ENCODE measurements at regions not wholly inside any gene's neighbourhood (a gene's known extent, or its start where the extent isn't known, plus 50 kb on each side); places are given as distances from the start of the nearest gene placed in this dataset.
"Not testable (repeated sequence)": the region's sequence is repeated elsewhere in the genome, so short reads cannot be mapped to it uniquely, and the experiment has no call there.

DNA sequence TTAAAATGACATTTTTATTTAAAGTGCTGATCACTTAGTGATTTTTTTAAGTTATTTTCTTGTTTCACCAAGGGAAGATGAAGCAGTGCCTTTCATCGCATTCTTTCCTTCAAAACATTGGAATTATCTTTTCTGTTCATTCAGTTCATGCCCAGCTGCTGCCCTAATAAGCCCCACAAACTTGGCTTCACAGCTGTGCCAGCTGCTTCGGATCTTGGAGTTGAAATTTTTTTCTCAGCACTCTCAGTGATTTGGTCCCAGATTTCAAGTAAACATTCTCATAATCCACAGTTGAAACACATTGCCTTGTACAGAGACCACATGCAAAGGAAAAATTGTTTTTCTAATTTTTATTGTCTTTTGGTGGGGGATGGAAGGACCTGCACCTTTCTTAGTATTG is 353.3 kb upstream of the LRP1B start:
- DNase-seq (ENCODE audit: low spot score): no peak

DNA sequence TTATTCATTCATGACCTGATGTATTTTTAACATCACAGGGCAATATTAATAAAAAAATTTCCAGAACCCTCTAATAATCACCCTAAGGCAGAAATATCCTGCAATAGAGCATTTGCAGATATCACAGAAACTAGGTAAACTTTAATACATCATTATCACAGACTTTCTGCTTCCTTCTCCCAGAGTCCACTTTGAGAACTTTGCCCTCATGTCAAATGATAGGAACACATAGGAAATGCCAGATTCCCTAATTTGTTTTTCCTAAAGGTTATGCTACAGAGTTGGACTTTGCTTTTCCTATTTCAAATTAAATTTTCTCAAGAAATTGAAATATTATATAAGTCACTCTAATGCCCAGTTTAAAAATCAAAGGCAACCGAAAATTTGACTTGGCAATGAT is 352.8 kb upstream of the LRP1B start:
- DNase-seq (ENCODE audit: low spot score): no peak

DNA sequence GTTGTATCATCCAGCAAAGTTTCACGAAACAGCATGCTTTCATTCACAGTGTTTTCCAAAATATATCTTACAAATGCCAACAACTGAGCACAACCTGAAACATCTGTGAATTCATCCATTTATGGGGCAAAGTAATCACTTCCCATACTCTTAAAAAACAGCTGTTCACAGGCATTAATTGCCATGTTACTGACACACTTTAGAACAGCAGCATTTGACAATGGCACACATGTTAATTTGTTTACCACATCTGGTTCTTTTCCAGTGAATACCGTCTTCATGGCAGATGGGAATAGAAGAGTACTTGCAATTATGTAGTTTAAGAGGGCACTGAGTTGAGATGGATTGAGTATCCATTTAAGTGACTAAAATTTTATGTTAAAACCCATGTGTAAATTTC is 347.4 kb upstream of the LRP1B start:
- no peak for DNase-seq (ENCODE audit: low spot score)

DNA sequence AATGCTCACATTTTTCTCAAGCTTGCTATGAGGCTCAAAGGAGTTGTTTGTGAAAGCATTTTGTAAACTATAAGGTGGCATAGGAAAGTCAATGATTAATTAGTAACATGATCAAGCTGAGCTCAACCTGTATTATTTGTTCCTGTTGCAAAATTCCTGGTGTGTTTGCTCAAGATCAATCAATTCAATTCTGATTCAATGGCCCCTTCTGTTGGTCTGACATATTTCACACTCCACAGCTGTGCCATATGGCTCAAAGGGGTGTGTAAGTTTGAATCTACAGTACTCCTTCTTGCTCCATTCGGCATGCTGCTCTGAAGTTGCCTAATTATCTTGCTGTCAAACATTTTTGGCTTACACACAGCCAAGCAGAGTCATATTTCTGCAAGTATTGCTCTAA is 341.6 kb upstream of the LRP1B start:
- DNase-seq (ENCODE audit: low spot score): no peak

DNA sequence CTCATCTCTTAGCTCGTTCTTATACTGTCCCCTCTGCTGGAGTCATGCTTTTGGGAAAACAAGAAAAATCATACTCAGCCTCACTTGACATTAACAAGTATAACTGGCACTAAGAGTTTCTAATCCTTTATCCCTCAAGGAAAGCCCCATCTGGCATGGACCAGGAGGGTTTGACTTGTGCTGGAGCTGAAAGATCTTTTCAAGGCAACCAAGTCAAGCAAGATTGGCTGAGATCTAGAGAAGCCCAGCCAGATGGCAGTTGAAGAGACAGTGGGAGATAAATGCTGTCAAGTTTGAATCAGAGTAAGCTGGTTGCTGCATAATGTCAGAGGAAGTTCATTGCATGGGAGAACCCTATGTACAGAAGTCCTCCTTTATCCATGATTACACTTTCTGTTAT is 336.5 kb upstream of the LRP1B start:
- DNase-seq (ENCODE audit: low spot score): no peak

DNA sequence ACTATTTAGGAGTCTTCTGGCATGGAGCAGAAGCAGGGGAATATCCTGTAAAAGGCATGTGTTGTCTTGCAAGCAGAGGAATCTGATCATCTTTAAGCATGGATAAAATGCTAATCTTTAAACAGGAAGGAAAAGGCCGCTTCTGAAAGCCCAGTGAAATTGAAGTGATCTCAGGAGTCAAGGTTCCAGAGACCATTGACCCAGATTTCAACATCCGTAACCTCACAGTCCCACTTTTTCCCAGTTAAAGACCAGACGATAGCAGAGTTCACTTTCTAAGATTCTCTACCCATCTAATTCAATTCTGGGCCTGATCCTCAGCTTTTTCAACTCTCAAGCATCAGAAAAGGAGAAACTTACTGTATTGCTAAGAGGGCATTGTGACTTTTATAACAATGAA is 332.2 kb upstream of the LRP1B start:
- DNase-seq (ENCODE audit: low spot score): no peak

DNA sequence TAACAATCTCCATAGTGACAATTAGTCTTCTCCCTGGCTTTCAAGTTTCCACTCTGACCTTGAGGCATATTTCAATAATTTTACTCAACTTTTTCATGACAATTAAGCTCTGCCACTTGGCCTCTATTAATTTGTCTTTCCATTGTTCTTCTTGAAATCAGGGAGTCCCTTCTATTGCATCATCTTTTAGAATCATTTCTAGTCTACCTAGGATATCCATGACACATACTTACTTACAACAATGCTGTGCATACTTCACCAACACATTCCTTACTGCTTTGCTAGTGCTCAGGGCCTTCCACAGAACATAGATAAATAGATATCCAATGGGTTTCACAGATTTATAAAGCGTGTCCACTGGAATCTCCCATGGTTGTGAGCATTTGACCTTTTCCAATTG is 331.5 kb upstream of the LRP1B start:
- no peak for DNase-seq (ENCODE audit: low spot score)

DNA sequence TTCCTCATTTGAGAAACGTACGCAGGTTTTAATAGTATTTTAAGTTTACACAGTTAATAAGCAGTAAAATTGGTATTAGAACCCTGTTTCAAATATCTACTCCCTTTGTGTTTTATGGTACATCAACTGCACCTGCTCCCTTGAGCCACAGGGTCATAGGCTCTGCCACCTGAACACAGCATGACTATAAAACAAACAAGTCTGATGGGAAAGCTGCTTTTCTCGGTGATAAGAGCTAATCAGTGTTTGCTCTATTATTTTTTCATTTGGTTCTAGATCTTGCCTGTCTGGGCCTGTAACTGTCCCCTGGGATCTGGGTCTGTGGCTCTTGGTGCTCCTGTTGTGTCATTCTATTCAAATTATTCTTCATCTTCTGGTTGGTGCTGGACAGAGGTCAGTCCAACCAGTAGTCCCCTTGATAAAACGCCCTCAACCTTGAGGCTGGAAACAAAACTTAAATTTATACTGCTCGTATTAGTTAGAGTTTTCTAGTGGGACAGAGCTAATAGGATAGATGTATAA is 314.8 kb upstream of the LRP1B start:
- no peak for DNase-seq (ENCODE audit: low spot score)

DNA sequence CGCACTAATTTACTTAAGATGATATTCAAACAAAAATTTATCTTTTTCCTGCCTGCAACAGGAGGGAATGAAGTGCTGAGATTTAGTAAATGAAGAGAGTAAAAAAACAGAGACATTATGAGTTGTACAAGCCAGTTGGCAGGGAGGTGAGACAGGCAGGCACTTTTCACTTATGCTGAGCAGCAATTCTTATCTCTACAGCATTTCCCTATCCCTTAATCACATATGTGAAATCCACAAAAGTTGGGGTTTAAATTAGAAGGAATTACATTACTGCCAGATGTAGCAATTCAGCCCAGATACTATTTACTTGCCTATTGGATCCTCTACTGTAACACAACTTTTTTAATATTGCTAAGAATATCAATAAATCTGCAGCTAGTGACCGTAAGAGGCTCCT is 314.2 kb upstream of the LRP1B start:
- no peak for DNase-seq (ENCODE audit: low spot score)

DNA sequence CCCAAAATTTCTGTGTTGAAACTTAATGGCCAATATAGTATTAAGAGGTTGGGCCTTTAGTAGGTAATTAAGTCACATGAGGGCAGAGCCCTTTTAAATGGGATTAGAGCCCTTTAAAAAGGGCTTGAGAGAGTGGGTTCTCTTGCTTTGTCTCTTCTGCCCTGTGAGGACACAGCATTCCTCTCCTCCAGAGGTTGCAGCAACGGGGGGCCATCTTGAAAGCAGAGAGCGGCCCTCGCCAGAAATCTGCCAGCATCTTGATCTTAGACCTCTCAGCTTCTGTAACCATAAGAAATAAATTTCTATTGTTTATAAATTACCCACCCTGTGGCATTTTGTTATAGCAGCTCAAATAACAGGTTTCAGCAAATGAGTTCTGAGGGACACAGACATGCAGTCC is 305.0 kb upstream of the LRP1B start:
- DNase-seq (ENCODE audit: low spot score): no peak

DNA sequence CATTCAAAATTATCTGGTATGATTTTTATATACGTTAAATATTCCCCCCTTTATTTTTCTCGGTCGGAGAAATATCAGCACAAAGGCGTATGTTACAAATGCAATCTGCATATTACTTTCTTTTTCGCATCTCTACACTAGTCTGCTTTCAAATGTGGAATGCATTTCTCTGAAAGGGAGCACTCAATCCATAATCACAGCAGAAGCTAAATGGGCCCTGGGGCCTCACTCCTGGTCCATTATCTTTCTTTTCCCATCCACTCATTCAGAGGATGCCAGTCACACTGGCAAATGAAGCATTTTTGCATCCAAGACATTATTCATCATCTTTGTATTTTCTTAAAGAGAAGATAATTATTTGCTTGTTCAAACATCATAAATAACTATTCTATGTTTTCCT is 295.2 kb upstream of the LRP1B start:
- no peak for DNase-seq (ENCODE audit: low spot score)

DNA sequence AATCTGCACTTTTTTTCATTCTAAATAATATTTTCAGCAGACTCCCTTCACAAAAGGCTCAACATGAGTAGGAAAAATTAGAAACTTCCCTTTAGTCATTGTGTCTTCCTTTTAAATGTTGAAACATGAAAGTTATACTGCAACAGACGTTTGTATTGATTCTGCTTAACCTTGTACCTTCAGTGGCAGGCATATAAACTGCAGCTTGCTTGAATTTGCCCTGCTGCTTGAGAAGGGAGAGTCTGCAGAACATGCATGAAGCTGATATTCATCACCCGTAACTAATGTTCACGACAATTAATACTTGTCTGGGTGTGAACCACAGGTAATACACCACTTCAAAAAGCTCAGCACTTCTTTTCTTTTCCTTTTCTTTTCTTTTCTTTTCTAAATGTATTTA is 294.7 kb upstream of the LRP1B start:
- DNase-seq (ENCODE audit: low spot score): no peak

DNA sequence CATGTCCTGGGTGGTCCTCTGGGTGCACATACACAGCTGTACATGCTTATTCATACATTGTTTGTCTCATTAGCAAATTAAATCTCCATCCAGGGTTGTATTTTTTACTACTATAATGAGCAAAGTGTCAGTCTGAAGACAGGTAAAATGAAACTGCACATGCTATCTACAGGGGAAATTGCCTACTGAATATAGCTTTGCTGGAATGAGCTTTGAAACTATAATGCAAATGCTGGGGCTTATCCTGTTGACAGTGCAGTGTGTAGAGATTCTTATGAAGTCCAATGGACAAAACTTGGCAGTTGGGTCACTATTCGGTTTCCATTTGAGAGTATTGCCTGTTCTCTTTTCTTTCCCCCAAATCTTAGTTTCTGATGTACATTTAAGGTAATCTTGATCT is 292.8 kb upstream of the LRP1B start:
- DNase-seq (ENCODE audit: low spot score): no peak

DNA sequence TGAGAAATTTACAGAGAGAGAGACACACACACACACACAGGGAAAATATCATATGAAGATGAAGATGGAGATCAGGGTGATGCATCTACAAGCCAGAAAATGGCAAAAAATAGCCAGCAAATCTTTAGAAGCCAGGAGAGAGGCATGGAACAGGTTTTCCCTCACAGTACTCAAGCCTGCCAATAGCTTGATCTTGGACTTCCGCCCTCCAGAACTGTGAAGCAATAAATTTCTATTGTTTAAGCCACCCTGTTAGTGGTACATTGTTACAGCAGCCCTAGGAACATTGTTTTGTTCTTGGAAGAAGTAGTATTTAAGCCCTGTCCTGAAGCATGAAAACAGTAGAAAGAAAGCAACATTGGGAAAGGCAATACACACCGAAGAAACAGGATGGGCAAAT is 292.0 kb upstream of the LRP1B start:
- DNase-seq (ENCODE audit: low spot score): peak; percentile 29

DNA sequence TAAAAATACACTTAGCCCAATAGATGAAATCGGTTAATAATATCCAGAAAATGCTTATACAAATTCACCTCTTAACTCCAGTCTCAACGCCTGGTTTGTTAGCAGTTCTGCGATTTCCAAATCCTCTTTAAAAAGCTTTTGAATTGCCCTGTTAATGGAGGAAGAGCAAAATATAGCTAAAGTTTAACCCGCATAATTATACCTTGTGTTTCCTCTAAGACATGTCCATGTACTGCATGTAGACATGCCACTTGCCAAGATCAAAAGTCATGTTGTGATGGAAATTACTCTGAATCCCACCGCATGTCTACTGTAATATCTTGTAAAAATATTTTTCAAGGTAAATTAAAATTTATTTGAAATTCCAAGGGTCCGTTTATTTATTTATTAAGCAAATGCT is 291.2 kb upstream of the LRP1B start:
- DNase-seq (ENCODE audit: low spot score): no peak

DNA sequence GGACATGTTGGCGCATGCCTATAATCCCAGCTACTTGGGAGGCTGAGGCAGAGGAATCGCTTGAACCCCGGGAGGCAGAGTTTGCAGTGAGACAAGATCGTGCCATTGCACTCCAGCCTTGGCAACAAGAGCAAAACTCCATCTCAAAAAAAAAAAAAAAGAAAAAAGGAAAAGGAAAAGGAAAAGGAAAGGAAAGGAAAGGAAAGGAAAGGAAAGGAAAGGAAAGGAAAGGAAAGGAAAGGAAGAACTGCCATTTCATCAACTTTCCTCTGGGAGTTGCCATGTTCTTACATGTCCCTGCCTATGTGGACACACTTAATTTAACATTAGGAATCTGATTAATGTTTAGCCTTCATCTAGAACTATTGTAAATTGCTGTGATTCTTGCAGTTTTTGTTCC is 287.9 kb upstream of the LRP1B start:
- not testable (repeated sequence) for DNase-seq (ENCODE audit: low spot score)

DNA sequence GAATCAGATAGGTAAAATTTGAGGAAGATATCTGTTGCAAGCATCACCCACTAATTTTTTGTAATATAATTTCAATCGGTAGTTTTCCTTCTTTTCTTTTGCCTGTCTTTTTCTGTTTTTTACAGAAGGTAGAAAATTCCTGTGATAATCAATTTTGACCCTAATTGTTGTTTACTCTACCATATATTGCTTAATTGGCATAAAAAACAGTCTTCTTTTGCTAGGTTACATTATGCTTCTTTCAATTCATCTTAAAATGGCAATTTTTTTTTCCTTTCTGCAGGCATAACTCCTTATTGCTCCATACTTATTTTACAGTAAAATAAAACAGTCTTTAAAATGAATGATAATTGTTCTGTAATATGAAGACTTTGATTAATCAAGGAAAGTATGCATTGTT is 286.2 kb upstream of the LRP1B start:
- no peak for DNase-seq (ENCODE audit: low spot score)

DNA sequence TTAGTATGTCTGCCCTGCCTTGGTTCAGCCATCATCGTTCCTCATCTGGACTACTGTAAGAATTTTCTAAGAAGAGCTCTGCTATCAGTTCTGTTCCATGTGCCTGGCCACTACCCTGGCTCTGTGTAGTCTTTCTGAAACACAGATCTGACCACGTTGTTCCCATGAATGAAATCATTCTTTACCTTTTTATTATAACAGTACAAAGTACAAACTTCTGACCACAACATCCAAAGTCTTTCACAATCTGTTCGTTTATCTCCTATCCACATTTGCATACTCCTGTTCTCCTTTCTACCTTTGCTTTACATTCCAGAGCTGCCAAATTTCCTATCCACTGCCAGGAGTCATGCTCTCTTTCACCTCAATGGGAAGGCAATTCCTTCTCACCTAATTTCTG is 284.6 kb upstream of the LRP1B start:
- no peak for DNase-seq (ENCODE audit: low spot score)

DNA sequence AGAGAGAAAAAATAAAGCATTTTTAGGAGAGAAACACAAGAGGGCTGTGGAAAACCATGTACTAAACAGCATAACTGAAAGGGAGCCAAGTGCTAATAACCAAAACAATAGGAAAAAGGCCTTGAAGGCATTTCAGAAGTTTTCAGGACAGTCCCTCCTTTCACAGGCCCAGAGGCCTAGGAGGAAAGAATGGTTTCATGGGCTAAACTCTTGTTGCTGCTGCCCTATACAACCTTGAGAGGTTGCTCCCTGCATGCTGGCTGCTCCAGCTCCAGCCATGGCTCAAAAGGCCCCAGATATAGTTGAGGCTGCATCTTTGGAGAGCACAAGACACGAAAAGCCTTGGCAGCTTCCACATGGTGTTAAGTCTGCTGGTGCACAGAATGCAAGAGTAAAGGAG is 267.4 kb upstream of the LRP1B start:
- DNase-seq (ENCODE audit: low spot score): no peak

DNA sequence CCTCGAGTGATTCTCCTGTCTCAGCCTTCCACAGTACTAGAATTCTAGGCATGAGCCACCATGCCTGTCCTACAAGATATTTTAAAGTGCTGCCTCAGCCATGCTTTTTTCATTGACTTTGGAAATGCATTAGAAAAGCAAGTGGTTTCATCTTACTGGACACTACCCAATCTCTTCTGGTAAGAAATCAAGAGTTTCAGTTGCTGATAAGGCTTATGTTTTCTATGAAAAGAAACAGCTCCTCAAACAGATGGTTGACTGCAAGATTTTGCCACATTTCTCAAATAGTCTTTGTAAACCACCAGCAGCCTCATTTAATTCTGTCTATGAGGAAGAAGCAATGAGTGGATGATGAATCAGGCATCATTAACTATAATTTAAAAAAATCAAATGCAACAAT is 264.5 kb upstream of the LRP1B start:
- no peak for DNase-seq (ENCODE audit: low spot score)

DNA sequence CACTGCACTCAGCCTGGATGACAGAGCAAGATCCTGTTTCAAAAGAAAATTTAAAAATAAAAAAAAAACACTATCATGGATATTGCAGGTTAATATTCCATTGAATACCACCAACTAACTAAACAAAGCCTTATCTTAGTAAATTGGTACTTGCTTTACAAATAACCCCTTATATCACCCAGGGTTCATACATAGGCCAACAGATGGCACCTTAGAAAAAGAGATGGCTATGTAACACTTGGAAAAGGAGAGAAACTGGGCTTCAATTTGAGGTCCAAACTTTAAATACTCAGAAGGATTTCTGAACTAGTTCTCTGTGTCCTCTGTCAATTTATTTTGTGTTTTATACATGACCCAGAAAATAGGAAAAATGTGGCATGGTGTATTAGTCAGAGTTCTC is 249.6 kb upstream of the LRP1B start:
- no peak for DNase-seq (ENCODE audit: low spot score)

DNA sequence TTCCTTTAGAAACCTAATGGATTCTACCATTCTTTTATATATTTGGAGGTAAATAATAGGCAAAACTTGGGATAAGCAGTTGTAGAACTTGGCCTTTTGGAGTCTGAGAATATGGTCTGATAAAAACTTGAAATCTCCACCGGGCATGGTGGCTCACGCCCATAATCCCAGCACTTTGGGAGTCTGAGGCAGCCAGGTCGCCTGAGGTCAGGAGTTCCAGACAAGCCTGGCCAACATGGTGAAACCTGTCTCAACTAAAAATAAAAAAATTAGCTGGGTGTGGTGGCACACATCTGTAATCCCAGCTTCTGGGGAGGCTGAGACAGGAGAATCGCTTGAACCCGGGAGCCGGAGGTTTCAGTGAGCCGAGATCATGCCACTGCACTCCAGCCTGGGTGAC is 231.3 kb upstream of the LRP1B start:
- not testable (repeated sequence) for DNase-seq (ENCODE audit: low spot score)

DNA sequence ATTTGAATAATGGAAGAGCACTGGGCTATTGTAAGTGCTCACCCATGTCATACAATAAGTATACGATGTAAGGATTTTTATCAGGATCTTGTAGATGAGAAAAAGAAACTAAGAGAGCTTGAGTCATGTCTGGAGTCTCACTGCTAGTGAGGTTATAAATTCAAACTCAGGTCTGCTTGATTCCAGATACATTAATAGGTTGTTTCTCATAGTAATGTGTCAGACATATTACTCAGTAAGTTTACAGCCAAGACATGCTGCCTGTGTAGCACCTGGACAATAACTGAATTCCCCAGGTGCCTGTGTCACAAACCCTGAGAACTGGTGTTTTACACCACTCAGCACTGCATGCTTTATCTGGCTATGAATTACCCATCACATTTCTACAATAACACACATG is 216.9 kb upstream of the LRP1B start:
- DNase-seq (ENCODE audit: low spot score): no peak

DNA sequence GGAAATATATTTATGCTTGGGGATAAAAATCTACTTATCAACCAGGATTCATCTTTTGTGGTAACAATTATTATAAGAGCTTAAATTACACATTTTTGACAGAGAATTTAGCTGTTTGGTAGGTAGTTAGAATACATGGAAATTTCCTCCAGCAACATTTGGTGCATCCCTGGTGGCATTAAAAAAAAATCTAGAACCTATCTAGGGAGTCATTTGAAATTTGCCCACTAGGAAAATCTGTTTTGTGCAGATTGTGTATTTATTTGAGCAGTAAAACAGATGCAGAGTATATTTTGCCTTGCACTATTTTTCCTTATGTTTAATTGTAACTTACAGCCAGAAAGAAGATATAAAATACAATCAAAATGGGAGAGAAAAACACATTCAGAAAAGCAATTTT is 208.4 kb upstream of the LRP1B start:
- peak; percentile 60 for DNase-seq (ENCODE audit: low spot score)

DNA sequence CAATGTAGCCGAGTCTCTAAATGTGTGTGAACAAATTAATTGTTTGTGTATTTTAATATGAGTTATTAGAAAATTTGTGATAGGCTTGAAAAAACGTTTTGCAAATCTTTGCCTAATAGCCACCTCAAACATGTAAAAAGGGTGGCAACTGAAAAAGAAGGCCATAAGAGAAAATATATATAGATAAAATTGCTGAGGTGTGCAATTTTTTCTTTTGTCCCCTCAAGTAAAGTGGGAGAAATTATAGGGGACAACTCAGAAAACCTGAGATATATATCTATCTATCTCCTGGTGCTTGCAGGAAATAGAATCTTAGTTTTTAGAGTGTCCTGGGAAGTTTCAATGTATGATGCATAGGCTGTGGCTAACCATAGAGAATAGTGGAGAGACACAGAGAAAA is 201.4 kb upstream of the LRP1B start:
- DNase-seq (ENCODE audit: low spot score): no peak
